Stomach (tissue), 8 donors: ENCODE measurements at regions not wholly inside any gene's neighbourhood (a gene's known extent, or its start where the extent isn't known, plus 50 kb on each side); places are given as distances from the start of the nearest gene placed in this dataset.

Experiments used
- DNase-seq, 2 donors: peaks; one replicate each; pipeline versions ENCODE4 v3.0.0 to v3.0.0-alpha.2; 2013 to 2019
- H3K27ac ChIP-seq, 5 donors: fragments of 200-600 bp in 4 of 5; sonication (generic) in 4 of 5; one replicate each; pipeline ENCODE4 v1.5.1; 2013 to 2019; ENCODE audit warnings: mild to moderate bottlenecking in 1 of 5, moderate library complexity in 1 of 5
- H3K27me3 ChIP-seq, 3 donors: fragments of 200-600 bp; sonication (generic); one replicate each; pipeline ENCODE4 v1.5.1; 2017 to 2019; ENCODE audit warnings: mixed run types in 1 of 3
- H3K36me3 ChIP-seq, 4 donors: fragments of 200-600 bp; sonication (generic); 1 replicate in 3 of 4; 2 replicates in 1 of 4; pipeline ENCODE4 v1.5.1; 2016 to 2019
- H3K4me1 ChIP-seq, 4 donors: fragments of 200-600 bp; sonication (generic); one replicate each; pipeline ENCODE4 v1.5.1; 2016 to 2019
- H3K4me3 ChIP-seq, 4 donors: fragments of 200-600 bp; sonication (generic) in 3 of 4; one replicate each; pipeline ENCODE4 v1.5.1; 2016 to 2019; ENCODE audit warnings: mild to moderate bottlenecking in 1 of 4
- H3K9me3 ChIP-seq, 4 donors: fragments of 200-600 bp; sonication (generic); one replicate each; pipeline ENCODE4 v1.5.1; 2016 to 2019
- EP300 ChIP-seq: sonication (generic); formaldehyde crosslinking; IDR thresholded peaks from one replicate; pipeline ENCODE4 v1.6.1; 2017; ENCODE audit warnings: antibody characterized with exemption
- POLR2A ChIP-seq, 4 donors: fragments of 450-650 bp; IDR thresholded peaks; one replicate each; pipeline ENCODE4 v1.6.1; 2016; ENCODE audit warnings: antibody characterized with exemption in 4 of 4, control low read depth in 2 of 4, mild to moderate bottlenecking in 1 of 4, moderate library complexity in 1 of 4
- POLR2AphosphoS5 ChIP-seq, 3 donors: sonication (generic); formaldehyde crosslinking; IDR thresholded peaks; one replicate each; pipeline ENCODE4 v1.6.1; 2016; ENCODE audit warnings: antibody characterized with exemption in 3 of 3
- WGBS, 5 donors: extraction: QIAGEN DNeasy Blood & Tissue Kit in 3 of 5; methylation state at CpG; one replicate each; pipeline versions ENCODE4 v1.1.5 to v1.1.7; 2013 to 2018; 5-methylcytosine and 5-hydroxymethylcytosine counted together
- intact Hi-C: fragments of 100-400 bp; cut with DNase I; formaldehyde crosslinking; loops from one replicate; pipeline ENCODE4 v1.15.1; 2023; ENCODE audit warnings: low total_unique reads
- TF ChIP-seq, protein P1 (sequence below), 7 experiments: fragments of 450-650 bp in 4 of 7; fragments of 200-600 bp in 3 of 7; sonication (generic) in 3 of 7; IDR thresholded peaks; one replicate each; pipeline ENCODE4 v1.5.1; 2016 to 2019; ENCODE audit warnings: antibody characterized with exemption in 7 of 7, control low read depth in 2 of 7, mild to moderate bottlenecking in 1 of 7
- donor health status: healthy with polysubstance abuse.
- donor health status: Bipolar disorder and iron deficiency.
- donor health status: healthy.

DNA sequence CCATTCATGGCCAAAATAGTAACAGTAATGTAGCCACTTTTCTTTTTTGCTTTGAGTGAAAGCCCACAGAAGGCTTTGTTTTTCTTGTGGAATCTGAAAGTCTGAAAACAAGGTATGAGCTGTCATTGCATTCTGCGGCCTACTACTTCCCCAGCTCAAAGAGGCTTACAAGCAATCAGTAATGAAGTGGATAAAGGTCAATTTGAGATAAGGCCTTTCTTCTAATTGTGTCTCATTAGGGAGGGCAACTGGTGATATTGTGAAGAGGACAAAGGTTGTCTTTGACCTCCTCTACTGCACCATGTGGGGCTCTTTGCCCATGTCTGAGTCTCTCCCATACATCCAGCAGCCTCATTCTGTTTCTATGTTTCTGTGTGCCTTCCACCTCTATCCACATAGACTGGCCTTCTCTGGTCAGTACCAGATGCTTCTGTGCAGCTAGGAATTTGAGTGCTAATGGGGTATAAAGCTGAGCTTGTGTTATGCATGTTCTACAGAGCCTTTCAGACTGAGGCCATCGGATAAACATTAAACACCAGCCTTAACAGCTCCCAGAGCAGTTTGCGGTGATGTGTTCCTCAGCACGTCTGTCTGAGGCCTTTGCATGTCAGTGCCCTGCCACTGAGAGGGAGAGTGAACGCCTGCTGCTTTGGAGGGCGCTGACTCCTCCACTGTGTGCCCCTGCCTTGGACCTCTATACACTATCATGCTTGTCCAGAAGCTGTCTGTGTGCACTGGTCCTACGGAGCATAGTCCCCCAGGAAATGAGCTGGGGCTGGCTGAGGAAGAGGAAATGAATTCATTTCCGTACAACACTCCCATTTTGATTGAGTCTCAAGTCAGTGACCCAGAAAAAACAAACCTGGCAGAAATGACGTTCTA is 80.2 kb downstream of the SH2D1A start:
- H3K9me3 ChIP-seq = peaks cover 0 to 9% (median 0%) of the 10 kb centered on the region in 4 donors
- H3K4me3 ChIP-seq = no peak overlapping the region
- H3K36me3 ChIP-seq = no peaks in the 10 kb centered on the region
- WGBS, 5 donors = 64 to 71% (median 67%) methylated on average over 5 to 9 of the region's 9 CpGs
- intact Hi-C loops = no loop called here
- peak in 1 of 2 donors; percentile 16 for DNase-seq
- TF ChIP-seq POLR2AphosphoS5 (IDR thresholded peaks at IDR 0.05) = no peak
- no peak for TF ChIP-seq EP300
- TF ChIP-seq, protein P1, sequence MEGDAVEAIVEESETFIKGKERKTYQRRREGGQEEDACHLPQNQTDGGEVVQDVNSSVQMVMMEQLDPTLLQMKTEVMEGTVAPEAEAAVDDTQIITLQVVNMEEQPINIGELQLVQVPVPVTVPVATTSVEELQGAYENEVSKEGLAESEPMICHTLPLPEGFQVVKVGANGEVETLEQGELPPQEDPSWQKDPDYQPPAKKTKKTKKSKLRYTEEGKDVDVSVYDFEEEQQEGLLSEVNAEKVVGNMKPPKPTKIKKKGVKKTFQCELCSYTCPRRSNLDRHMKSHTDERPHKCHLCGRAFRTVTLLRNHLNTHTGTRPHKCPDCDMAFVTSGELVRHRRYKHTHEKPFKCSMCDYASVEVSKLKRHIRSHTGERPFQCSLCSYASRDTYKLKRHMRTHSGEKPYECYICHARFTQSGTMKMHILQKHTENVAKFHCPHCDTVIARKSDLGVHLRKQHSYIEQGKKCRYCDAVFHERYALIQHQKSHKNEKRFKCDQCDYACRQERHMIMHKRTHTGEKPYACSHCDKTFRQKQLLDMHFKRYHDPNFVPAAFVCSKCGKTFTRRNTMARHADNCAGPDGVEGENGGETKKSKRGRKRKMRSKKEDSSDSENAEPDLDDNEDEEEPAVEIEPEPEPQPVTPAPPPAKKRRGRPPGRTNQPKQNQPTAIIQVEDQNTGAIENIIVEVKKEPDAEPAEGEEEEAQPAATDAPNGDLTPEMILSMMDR (IDR thresholded peaks at IDR 0.05) = no peak
- no peak for TF ChIP-seq POLR2A (IDR thresholded peaks at IDR 0.05)
- no peaks in the 10 kb centered on the region for H3K27me3 ChIP-seq
- H3K27ac ChIP-seq = no peak overlapping the region
- no peaks in the 10 kb centered on the region for H3K4me1 ChIP-seq

DNA sequence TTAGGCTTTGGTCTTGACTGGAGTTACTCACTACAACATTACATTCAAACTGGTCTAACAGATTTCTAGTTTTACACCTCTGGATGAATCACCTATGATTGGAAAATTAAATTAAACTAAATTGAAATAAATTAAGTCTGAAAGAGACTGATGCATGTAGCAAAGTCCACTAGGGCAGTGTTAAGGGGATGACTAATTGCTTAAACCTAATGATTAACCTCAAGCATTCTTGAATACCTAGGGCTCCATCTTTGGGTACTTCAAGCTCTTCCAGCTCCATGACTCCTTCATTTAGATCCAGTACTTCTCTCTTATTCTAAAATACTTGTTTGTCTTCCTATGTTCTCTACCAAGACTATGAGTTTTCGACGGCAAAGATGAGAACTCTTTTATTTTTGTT is 86.8 kb downstream of the SH2D1A start:
- WGBS, 5 donors = 47 to 98% (median 52%) methylated on average over 2 of the region's 2 CpGs

DNA sequence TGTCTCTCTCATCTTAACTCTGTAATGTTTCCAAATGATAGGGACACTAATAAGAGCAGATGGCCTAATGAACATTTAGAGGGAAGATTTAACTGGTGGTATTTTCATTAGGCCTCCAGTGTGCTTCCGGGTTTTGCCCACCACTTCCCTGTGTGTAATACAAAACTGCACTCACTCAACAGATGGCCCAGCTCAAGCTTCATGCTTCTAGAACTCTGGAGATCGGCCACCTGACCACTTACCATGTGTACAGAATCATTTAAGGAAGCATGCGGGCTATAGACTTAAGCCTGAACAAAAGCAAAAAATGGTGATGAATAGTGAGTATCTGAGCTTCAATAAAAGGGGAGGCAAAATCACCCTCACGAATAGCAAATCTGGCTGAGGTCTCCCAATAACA is 89.3 kb downstream of the SH2D1A start:
- Histone ChIP-seq H3K4me1 (no peaks in the 10 kb centered on the region), H3K9me3 (no peaks in the 10 kb centered on the region), H3K27me3 (no peaks in the 10 kb centered on the region), H3K4me3 (no peak overlapping the region), H3K36me3 (no peaks in the 10 kb centered on the region), H3K27ac (no peak overlapping the region)
- TF ChIP-seq, protein P1 (IDR thresholded peaks at IDR 0.05) = no peak
- TF ChIP-seq EP300 = no peak
- no peak for TF ChIP-seq POLR2A (IDR thresholded peaks at IDR 0.05)
- TF ChIP-seq POLR2AphosphoS5 (IDR thresholded peaks at IDR 0.05) = no peak
- 56 to 77% (median 69%) methylated on average over 4 of the region's 4 CpGs for WGBS, 5 donors
- intact Hi-C loops = no loop called here
- peak in 1 of 2 donors; percentile 48 for DNase-seq

More for the DNA sequence above, 86.8 kb downstream of the SH2D1A start:
- Histone ChIP-seq H3K9me3 (no peaks in the 10 kb centered on the region), H3K27me3 (no peaks in the 10 kb centered on the region), H3K27ac (no peak overlapping the region), H3K4me1 (no peaks in the 10 kb centered on the region), H3K36me3 (no peaks in the 10 kb centered on the region), H3K4me3 (no peak overlapping the region)
- intact Hi-C loops = no loop called here
- TF ChIP-seq POLR2A (IDR thresholded peaks at IDR 0.05) = no peak
- TF ChIP-seq EP300 = no peak
- no peak for TF ChIP-seq POLR2AphosphoS5 (IDR thresholded peaks at IDR 0.05)
- TF ChIP-seq, protein P1 (IDR thresholded peaks at IDR 0.05) = no peak
- no peak for DNase-seq

DNA sequence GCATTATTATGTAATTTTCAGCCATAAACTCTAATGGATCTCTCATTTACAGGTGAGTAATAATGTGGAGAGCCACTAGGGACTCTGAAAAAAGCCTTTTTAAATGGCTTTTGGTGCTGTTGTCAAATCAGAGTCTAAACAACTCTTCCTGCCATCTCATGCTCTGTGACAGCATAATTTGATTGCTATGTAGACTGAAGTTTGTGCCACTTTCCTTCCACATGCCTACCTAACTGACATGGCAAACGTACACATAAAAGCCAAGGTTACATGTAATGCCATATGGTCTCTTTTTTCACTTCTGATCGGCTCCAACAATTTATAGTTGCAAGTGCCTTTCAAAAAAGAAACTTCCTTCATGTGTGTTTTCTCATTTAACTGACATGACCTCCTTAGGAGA is 94.3 kb downstream of the SH2D1A start:
- 51 to 91% (median 83%) methylated on average over 2 of the region's 2 CpGs for WGBS, 5 donors
- DNase-seq = no peak

More for the DNA sequence above, 94.3 kb downstream of the SH2D1A start:
- H3K27me3 ChIP-seq = peaks cover 0 to 5% (median 0%) of the 10 kb centered on the region in 3 donors
- H3K9me3 ChIP-seq = no peaks in the 10 kb centered on the region
- TF ChIP-seq EP300 (no peak), POLR2A (IDR thresholded peaks at IDR 0.05) (no peak), POLR2AphosphoS5 (IDR thresholded peaks at IDR 0.05) (no peak)
- TF ChIP-seq, protein P1 (IDR thresholded peaks at IDR 0.05) = no peak
- H3K36me3 ChIP-seq = no peaks in the 10 kb centered on the region
- intact Hi-C loops = no loop called here
- H3K4me3 ChIP-seq = no peak overlapping the region
- H3K27ac ChIP-seq = no peak overlapping the region
- H3K4me1 ChIP-seq = no peaks in the 10 kb centered on the region
